ENCODE measurements at regions not wholly inside any gene's neighbourhood (a gene's known extent, or its start where the extent isn't known, plus 50 kb on each side); places are given as distances from the start of the nearest gene placed in this dataset.

DNA sequence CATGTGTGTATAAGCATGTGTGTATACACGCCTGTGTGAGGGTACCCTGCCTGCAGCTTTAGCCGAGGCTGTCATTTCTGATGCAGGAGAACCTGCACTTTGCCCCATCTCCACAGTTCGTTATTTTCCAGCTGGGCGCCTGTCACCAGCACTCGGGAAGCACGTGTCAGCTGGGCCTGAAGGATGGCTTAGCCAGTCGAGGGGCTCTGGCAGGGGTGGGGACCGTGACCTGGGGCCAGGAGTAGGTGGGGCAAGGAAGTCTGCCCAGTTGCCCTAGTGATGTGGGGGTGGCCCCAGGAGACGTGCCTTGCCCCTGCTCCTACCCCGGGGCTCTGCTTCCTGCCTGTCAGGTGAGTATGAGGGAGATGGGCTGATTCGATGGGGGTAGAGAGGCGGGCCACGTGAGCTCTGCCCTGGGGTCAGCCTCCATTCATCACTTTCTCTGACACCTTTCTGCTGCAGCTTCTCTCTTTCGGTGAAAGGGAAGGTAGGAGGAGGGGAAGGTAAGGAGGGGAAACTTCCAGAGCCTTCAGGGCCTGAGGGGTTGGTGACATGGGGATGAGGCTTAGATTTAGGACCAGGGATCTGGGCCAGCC, 130.6 kb upstream of the SKOR2 start:
- TF ChIP-seq, protein P1, sequence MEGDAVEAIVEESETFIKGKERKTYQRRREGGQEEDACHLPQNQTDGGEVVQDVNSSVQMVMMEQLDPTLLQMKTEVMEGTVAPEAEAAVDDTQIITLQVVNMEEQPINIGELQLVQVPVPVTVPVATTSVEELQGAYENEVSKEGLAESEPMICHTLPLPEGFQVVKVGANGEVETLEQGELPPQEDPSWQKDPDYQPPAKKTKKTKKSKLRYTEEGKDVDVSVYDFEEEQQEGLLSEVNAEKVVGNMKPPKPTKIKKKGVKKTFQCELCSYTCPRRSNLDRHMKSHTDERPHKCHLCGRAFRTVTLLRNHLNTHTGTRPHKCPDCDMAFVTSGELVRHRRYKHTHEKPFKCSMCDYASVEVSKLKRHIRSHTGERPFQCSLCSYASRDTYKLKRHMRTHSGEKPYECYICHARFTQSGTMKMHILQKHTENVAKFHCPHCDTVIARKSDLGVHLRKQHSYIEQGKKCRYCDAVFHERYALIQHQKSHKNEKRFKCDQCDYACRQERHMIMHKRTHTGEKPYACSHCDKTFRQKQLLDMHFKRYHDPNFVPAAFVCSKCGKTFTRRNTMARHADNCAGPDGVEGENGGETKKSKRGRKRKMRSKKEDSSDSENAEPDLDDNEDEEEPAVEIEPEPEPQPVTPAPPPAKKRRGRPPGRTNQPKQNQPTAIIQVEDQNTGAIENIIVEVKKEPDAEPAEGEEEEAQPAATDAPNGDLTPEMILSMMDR (IDR thresholded peaks at IDR 0.05; ENCODE audit: low read depth, low read length, poor library complexity, severe bottlenecking), result no peak
- no peak for TF ChIP-seq EZH2phosphoT487 (IDR thresholded peaks at IDR 0.05; ENCODE audit: borderline replicate concordance, low read length)

Measured in DOHH2 (cell line).